ENCODE measurements at regions not wholly inside any gene's neighbourhood (a gene's known extent, or its start where the extent isn't known, plus 50 kb on each side); places are given as distances from the start of the nearest gene placed in this dataset.
"Not testable (repeated sequence)": the region's sequence is repeated elsewhere in the genome, so short reads cannot be mapped to it uniquely, and the experiment has no call there.

GRCh38 chr5:3484836-3485235, 110.8 kb upstream of the IRX1 start:
- Histone ChIP-seq H3K9me3 (ENCODE audit: control insufficient read depth, low read length) (no peaks in the 10 kb centered on the region), H3K4me3 (ENCODE audit: extremely low read depth, insufficient read depth, low read length, poor library complexity, severe bottlenecking) (no peak overlapping the region), H3K27ac (ENCODE audit: low read depth, low read length, severe bottlenecking) (no peak overlapping the region), H3K4me1 (ENCODE audit: control insufficient read depth, insufficient read depth, low read length, poor library complexity, severe bottlenecking) (no peaks in the 10 kb centered on the region), H3K36me3 (ENCODE audit: control insufficient read depth, insufficient read depth, low read length) (no peaks in the 10 kb centered on the region)
- WGBS, 2 experiments (ENCODE audit: insufficient coverage in 2 of 2) = 61 to 78% methylated on average over 3 to 5 of the region's 5 CpGs

- Histone ChIP-seq H3K9me3 (ENCODE audit: control insufficient read depth, low read length) (no peaks in the 10 kb centered on the region), H3K36me3 (ENCODE audit: control insufficient read depth, insufficient read depth, low read length) (no peaks in the 10 kb centered on the region), H3K4me3 (ENCODE audit: extremely low read depth, insufficient read depth, low read length, poor library complexity, severe bottlenecking) (no peak overlapping the region), H3K27ac (ENCODE audit: low read depth, low read length, severe bottlenecking) (no peak overlapping the region), H3K4me1 (ENCODE audit: control insufficient read depth, insufficient read depth, low read length, poor library complexity, severe bottlenecking) (no peaks in the 10 kb centered on the region)
- 36 to 37% methylated on average over 2 to 3 of the region's 3 CpGs for WGBS, 2 experiments (ENCODE audit: insufficient coverage in 2 of 2)
Observed at GRCh38 chr5:3481175-3481574, 114.5 kb upstream of the IRX1 start.

- no peaks in the 10 kb centered on the region for H3K4me1 ChIP-seq (ENCODE audit: control insufficient read depth, insufficient read depth, low read length, poor library complexity, severe bottlenecking)
- no peaks in the 10 kb centered on the region for H3K9me3 ChIP-seq (ENCODE audit: control insufficient read depth, low read length)
- H3K36me3 ChIP-seq (ENCODE audit: control insufficient read depth, insufficient read depth, low read length) = no peaks in the 10 kb centered on the region
- no peak overlapping the region for H3K4me3 ChIP-seq (ENCODE audit: extremely low read depth, insufficient read depth, low read length, poor library complexity, severe bottlenecking)
- no peak overlapping the region for H3K27ac ChIP-seq (ENCODE audit: low read depth, low read length, severe bottlenecking)
- WGBS, 2 experiments (ENCODE audit: insufficient coverage in 2 of 2) = no CpG with 5 or more reads among the region's 1 CpG
Observed at GRCh38 chr5:3475674-3476073, 120.0 kb upstream of the IRX1 start.

GRCh38 chr5:3466392-3466791, 129.2 kb upstream of the IRX1 start:
- Histone ChIP-seq H3K4me1 (ENCODE audit: control insufficient read depth, insufficient read depth, low read length, poor library complexity, severe bottlenecking) (no peaks in the 10 kb centered on the region), H3K27ac (ENCODE audit: low read depth, low read length, severe bottlenecking) (no peak overlapping the region), H3K4me3 (ENCODE audit: extremely low read depth, insufficient read depth, low read length, poor library complexity, severe bottlenecking) (no peak overlapping the region), H3K9me3 (ENCODE audit: control insufficient read depth, low read length) (no peaks in the 10 kb centered on the region), H3K36me3 (ENCODE audit: control insufficient read depth, insufficient read depth, low read length) (no peaks in the 10 kb centered on the region)
- WGBS, 2 experiments (ENCODE audit: insufficient coverage in 2 of 2) = no CpG with 5 or more reads among the region's 1 CpG

- Histone ChIP-seq H3K4me3 (ENCODE audit: extremely low read depth, insufficient read depth, low read length, poor library complexity, severe bottlenecking) (no peak overlapping the region), H3K9me3 (ENCODE audit: control insufficient read depth, low read length) (no peaks in the 10 kb centered on the region), H3K4me1 (ENCODE audit: control insufficient read depth, insufficient read depth, low read length, poor library complexity, severe bottlenecking) (no peaks in the 10 kb centered on the region), H3K36me3 (ENCODE audit: control insufficient read depth, insufficient read depth, low read length) (no peaks in the 10 kb centered on the region), H3K27ac (ENCODE audit: low read depth, low read length, severe bottlenecking) (no peak overlapping the region)
- WGBS, 2 experiments (ENCODE audit: insufficient coverage in 2 of 2) = no CpG with 5 or more reads among the region's 2 CpGs
Observed at GRCh38 chr5:3460416-3460815, 135.2 kb upstream of the IRX1 start.

- no peak overlapping the region for H3K27ac ChIP-seq (ENCODE audit: low read depth, low read length, severe bottlenecking)
- WGBS, 2 experiments (ENCODE audit: insufficient coverage in 2 of 2) = 83 to 84% methylated on average over 10 to 14 of the region's 14 CpGs
- H3K4me1 ChIP-seq (ENCODE audit: control insufficient read depth, insufficient read depth, low read length, poor library complexity, severe bottlenecking) = no peaks in the 10 kb centered on the region
- H3K4me3 ChIP-seq (ENCODE audit: extremely low read depth, insufficient read depth, low read length, poor library complexity, severe bottlenecking) = no peak overlapping the region
- H3K36me3 ChIP-seq (ENCODE audit: control insufficient read depth, insufficient read depth, low read length) = no peaks in the 10 kb centered on the region
- H3K9me3 ChIP-seq (ENCODE audit: control insufficient read depth, low read length) = no peaks in the 10 kb centered on the region
Observed at GRCh38 chr5:3456121-3456681, 139.4 kb upstream of the IRX1 start.

- H3K27ac ChIP-seq (ENCODE audit: low read depth, low read length, severe bottlenecking); H3K4me1 ChIP-seq (ENCODE audit: control insufficient read depth, insufficient read depth, low read length, poor library complexity, severe bottlenecking); H3K36me3 ChIP-seq (ENCODE audit: control insufficient read depth, insufficient read depth, low read length); H3K4me3 ChIP-seq (ENCODE audit: extremely low read depth, insufficient read depth, low read length, poor library complexity, severe bottlenecking); H3K9me3 ChIP-seq (ENCODE audit: control insufficient read depth, low read length): not testable (repeated sequence)
- WGBS, 2 experiments (ENCODE audit: insufficient coverage in 2 of 2) = 95% methylated on average over 12 to 22 of the region's 27 CpGs
Observed at GRCh38 chr5:3454028-3454427, 141.6 kb upstream of the IRX1 start.

GRCh38 chr5:3452622-3453021, 143.0 kb upstream of the IRX1 start:
- H3K27ac ChIP-seq (ENCODE audit: low read depth, low read length, severe bottlenecking) = no peak overlapping the region
- no peaks in the 10 kb centered on the region for H3K36me3 ChIP-seq (ENCODE audit: control insufficient read depth, insufficient read depth, low read length)
- H3K4me3 ChIP-seq (ENCODE audit: extremely low read depth, insufficient read depth, low read length, poor library complexity, severe bottlenecking) = no peak overlapping the region
- 81 to 88% methylated on average over 6 to 7 of the region's 7 CpGs for WGBS, 2 experiments (ENCODE audit: insufficient coverage in 2 of 2)
- H3K9me3 ChIP-seq (ENCODE audit: control insufficient read depth, low read length) = no peaks in the 10 kb centered on the region
- H3K4me1 ChIP-seq (ENCODE audit: control insufficient read depth, insufficient read depth, low read length, poor library complexity, severe bottlenecking) = no peaks in the 10 kb centered on the region

- WGBS, 2 experiments (ENCODE audit: insufficient coverage in 2 of 2) = 91 to 97% methylated on average over 10 of the region's 10 CpGs
- Histone ChIP-seq H3K4me1 (ENCODE audit: control insufficient read depth, insufficient read depth, low read length, poor library complexity, severe bottlenecking) (no peaks in the 10 kb centered on the region), H3K9me3 (ENCODE audit: control insufficient read depth, low read length) (no peaks in the 10 kb centered on the region), H3K36me3 (ENCODE audit: control insufficient read depth, insufficient read depth, low read length) (no peaks in the 10 kb centered on the region), H3K27ac (ENCODE audit: low read depth, low read length, severe bottlenecking) (no peak overlapping the region), H3K4me3 (ENCODE audit: extremely low read depth, insufficient read depth, low read length, poor library complexity, severe bottlenecking) (no peak overlapping the region)
Observed at GRCh38 chr5:3451961-3452360, 143.7 kb upstream of the IRX1 start.

- Histone ChIP-seq H3K4me1 (ENCODE audit: control insufficient read depth, insufficient read depth, low read length, poor library complexity, severe bottlenecking) (no peaks in the 10 kb centered on the region), H3K36me3 (ENCODE audit: control insufficient read depth, insufficient read depth, low read length) (no peaks in the 10 kb centered on the region), H3K27ac (ENCODE audit: low read depth, low read length, severe bottlenecking) (no peak overlapping the region), H3K9me3 (ENCODE audit: control insufficient read depth, low read length) (peaks cover 8% of the 10 kb centered on the region), H3K4me3 (ENCODE audit: extremely low read depth, insufficient read depth, low read length, poor library complexity, severe bottlenecking) (no peak overlapping the region)
- WGBS, 2 experiments (ENCODE audit: insufficient coverage in 2 of 2) = 90 to 93% methylated on average over 2 of the region's 4 CpGs
Observed at GRCh38 chr5:3449481-3449880, 146.2 kb upstream of the IRX1 start.

- Histone ChIP-seq H3K4me3 (ENCODE audit: extremely low read depth, insufficient read depth, low read length, poor library complexity, severe bottlenecking) (no peak overlapping the region), H3K4me1 (ENCODE audit: control insufficient read depth, insufficient read depth, low read length, poor library complexity, severe bottlenecking) (no peaks in the 10 kb centered on the region), H3K9me3 (ENCODE audit: control insufficient read depth, low read length) (peaks cover 8% of the 10 kb centered on the region), H3K27ac (ENCODE audit: low read depth, low read length, severe bottlenecking) (no peak overlapping the region), H3K36me3 (ENCODE audit: control insufficient read depth, insufficient read depth, low read length) (no peaks in the 10 kb centered on the region)
- 75 to 77% methylated on average over 3 of the region's 3 CpGs for WGBS, 2 experiments (ENCODE audit: insufficient coverage in 2 of 2)
Observed at GRCh38 chr5:3446410-3446809, 149.2 kb upstream of the IRX1 start.

Data from mesodermal cell (in vitro differentiated cells).